ENCODE measurements at regions not wholly inside any gene's neighbourhood (a gene's known extent, or its start where the extent isn't known, plus 50 kb on each side); places are given as distances from the start of the nearest gene placed in this dataset.
A peak's percentile ranks its signal among the peaks of the same experiment; 100 is the strongest.

- TF ChIP-seq YY1 (IDR thresholded peaks at IDR 0.05; ENCODE audit: low read depth) = no peak
- no peak for TF ChIP-seq FOXM1 (IDR thresholded peaks at IDR 0.05; ENCODE audit: borderline replicate concordance, low read depth)
- TF ChIP-seq CREB1 (IDR thresholded peaks at IDR 0.05; ENCODE audit: low read depth) = no peak
- TF ChIP-seq TCF12 (IDR thresholded peaks at IDR 0.05; ENCODE audit: low read depth) = no peak
These were observed 116.9 kb upstream of the ZKSCAN2 start for GRCh38 chr16:25374556-25374955.

DNA sequence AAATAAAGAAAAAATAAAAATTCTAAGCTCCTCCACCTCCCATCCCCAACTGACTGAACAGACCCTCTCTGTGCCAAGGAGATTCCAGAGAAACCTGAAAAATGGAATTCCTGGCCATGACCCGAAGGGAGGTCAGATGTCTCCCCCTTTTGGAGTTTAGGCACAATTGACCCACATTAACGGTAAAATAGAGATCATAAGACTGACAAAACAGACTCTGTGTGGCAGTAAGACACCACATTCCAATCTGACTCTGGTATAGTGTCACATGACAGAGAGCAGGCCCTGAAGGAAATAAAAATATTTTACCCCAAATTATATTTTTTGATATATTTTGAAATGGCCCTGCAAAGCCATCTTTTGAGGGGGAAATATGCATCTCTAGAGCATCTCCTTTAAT lies 115.1 kb upstream of the ZKSCAN2 start:
- TF ChIP-seq TEAD4 (IDR thresholded peaks at IDR 0.05) = no peak
- TF ChIP-seq RAD21 (IDR thresholded peaks at IDR 0.05; ENCODE audit: low read depth) = peak; percentile 14; the same call in 1 of the 2 replicates
- TF ChIP-seq NFIC (IDR thresholded peaks at IDR 0.05) = no peak
- TF ChIP-seq FOXM1 (IDR thresholded peaks at IDR 0.05; ENCODE audit: borderline replicate concordance, low read depth) = no peak

- no peak for TF ChIP-seq MAX (IDR thresholded peaks at IDR 0.05)
- TF ChIP-seq, protein P1, sequence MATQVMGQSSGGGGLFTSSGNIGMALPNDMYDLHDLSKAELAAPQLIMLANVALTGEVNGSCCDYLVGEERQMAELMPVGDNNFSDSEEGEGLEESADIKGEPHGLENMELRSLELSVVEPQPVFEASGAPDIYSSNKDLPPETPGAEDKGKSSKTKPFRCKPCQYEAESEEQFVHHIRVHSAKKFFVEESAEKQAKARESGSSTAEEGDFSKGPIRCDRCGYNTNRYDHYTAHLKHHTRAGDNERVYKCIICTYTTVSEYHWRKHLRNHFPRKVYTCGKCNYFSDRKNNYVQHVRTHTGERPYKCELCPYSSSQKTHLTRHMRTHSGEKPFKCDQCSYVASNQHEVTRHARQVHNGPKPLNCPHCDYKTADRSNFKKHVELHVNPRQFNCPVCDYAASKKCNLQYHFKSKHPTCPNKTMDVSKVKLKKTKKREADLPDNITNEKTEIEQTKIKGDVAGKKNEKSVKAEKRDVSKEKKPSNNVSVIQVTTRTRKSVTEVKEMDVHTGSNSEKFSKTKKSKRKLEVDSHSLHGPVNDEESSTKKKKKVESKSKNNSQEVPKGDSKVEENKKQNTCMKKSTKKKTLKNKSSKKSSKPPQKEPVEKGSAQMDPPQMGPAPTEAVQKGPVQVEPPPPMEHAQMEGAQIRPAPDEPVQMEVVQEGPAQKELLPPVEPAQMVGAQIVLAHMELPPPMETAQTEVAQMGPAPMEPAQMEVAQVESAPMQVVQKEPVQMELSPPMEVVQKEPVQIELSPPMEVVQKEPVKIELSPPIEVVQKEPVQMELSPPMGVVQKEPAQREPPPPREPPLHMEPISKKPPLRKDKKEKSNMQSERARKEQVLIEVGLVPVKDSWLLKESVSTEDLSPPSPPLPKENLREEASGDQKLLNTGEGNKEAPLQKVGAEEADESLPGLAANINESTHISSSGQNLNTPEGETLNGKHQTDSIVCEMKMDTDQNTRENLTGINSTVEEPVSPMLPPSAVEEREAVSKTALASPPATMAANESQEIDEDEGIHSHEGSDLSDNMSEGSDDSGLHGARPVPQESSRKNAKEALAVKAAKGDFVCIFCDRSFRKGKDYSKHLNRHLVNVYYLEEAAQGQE (IDR thresholded peaks at IDR 0.05; ENCODE audit: low read depth) = no peak
- TF ChIP-seq YY1 (IDR thresholded peaks at IDR 0.05; ENCODE audit: low read depth) = no peak
- no peak for TF ChIP-seq FOXM1 (IDR thresholded peaks at IDR 0.05; ENCODE audit: borderline replicate concordance, low read depth)
- no peak for TF ChIP-seq TAF1 (IDR thresholded peaks at IDR 0.05; ENCODE audit: low read depth)
- TF ChIP-seq EGR1 (IDR thresholded peaks at IDR 0.05) = no peak
- TF ChIP-seq ZBTB7A (IDR thresholded peaks at IDR 0.05; ENCODE audit: low read depth) = no peak
- no peak for TF ChIP-seq TEAD4 (IDR thresholded peaks at IDR 0.05)
- TF ChIP-seq CREB1 (IDR thresholded peaks at IDR 0.05; ENCODE audit: low read depth) = no peak
- TF ChIP-seq CEBPB (IDR thresholded peaks at IDR 0.05) = no peak
- TF ChIP-seq RAD21 (IDR thresholded peaks at IDR 0.05; ENCODE audit: low read depth) = no peak
These were observed 113.7 kb upstream of the ZKSCAN2 start for GRCh38 chr16:25371342-25371741.

- TF ChIP-seq, protein P1 (IDR thresholded peaks at IDR 0.05; ENCODE audit: low read depth) = no peak
- TF ChIP-seq NFIC (IDR thresholded peaks at IDR 0.05) (no peak), USF1 (IDR thresholded peaks at IDR 0.05) (no peak), MAX (IDR thresholded peaks at IDR 0.05) (no peak)
These were observed 112.9 kb upstream of the ZKSCAN2 start for GRCh38 chr16:25370541-25370940.

- TF ChIP-seq TCF12 (IDR thresholded peaks at IDR 0.05; ENCODE audit: low read depth) (no peak), ZBTB7A (IDR thresholded peaks at IDR 0.05; ENCODE audit: low read depth) (no peak), TAF1 (IDR thresholded peaks at IDR 0.05; ENCODE audit: low read depth) (no peak), CEBPB (IDR thresholded peaks at IDR 0.05) (no peak), EP300 (IDR thresholded peaks at IDR 0.05; ENCODE audit: borderline replicate concordance) (no peak), TEAD4 (IDR thresholded peaks at IDR 0.05) (no peak), YY1 (IDR thresholded peaks at IDR 0.05; ENCODE audit: low read depth) (no peak), NFIC (IDR thresholded peaks at IDR 0.05) (no peak), RAD21 (IDR thresholded peaks at IDR 0.05; ENCODE audit: low read depth) (no peak), USF1 (IDR thresholded peaks at IDR 0.05) (no peak), MAX (IDR thresholded peaks at IDR 0.05) (no peak), EGR1 (IDR thresholded peaks at IDR 0.05) (no peak), CREB1 (IDR thresholded peaks at IDR 0.05; ENCODE audit: low read depth) (no peak), FOXM1 (IDR thresholded peaks at IDR 0.05; ENCODE audit: borderline replicate concordance, low read depth) (no peak)
- TF ChIP-seq, protein P1 (IDR thresholded peaks at IDR 0.05; ENCODE audit: low read depth) = no peak
These were observed 110.3 kb upstream of the ZKSCAN2 start for GRCh38 chr16:25367773-25368524.
